ENCODE measurements at regions not wholly inside any gene's neighbourhood (a gene's known extent, or its start where the extent isn't known, plus 50 kb on each side); places are given as distances from the start of the nearest gene placed in this dataset.

DNA sequence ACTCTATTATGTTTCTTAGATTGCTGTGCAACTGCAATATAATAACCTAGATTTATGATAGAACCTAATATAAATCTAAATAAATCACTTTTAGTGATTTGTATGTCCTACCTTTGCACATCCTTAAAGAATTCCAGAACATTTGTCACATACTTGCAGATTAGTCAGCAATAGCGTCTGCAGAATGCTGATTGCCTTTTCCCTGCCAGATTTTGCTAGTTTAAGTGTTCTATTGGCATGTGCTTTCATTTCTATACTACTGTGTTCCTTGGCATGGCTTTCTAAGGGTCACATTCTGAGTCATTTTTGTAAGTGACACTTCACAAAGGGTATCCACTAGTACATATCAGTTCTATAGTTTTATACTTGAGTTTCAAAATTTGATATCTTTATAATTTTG is 303.1 kb upstream of the GIMD1 start:
- DNase-seq: no peak

DNA sequence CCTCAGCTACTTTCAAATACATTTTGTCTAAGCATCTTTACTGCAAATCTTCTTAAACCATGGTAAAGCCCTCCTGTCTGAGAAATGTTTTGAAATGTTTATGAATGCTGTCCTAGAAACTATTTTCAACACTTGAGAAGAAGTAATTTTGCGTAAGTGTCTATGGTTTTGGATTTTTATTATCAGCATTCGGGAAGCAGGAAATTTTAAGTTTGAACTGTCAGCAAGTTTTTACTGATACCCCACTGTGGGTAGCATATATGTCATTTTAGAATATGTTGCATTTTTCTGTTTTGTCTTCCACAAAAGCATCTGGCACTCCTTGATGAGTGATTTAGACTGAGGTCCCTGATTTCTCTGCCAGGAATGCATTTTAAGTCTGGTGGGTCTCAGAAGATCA is 302.4 kb upstream of the GIMD1 start:
- DNase-seq: no peak

DNA sequence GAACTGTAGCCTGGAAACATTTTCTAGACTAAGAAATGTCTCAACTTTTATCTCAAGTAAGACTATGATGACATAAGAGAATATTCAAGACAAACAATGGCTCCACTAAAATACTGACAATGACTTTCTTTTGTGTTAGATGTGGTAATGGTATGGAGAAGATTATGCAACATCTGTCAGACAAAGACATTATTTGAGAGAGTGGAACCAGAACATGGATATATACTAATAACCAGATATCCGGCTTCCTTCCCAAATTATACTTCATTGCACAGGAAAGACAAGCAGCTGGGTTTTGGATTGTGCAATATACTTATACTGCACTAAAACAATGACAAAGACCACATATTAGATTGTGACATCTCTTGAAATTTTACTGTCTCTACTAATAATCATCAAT is 290.8 kb upstream of the GIMD1 start:
- DNase-seq: no peak

DNA sequence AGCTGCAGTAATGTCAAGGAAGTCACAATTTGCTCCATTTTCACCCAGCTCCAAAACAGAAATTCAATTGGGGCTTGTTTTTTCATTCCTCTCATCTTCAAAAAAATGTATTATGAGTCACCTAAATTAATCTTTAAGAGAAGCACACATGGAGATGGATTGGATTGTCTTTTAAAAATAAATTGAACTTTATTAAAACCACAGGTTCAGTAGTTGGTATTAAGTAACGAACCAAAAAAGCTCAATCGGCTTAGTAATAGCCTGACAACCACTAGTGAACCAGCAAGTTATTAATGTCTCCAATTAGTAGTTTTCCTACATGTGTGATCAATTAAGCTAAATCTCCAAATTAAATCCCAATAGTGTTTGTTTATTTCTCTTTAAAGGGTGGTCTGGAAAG is 283.5 kb upstream of the GIMD1 start:
- no peak for DNase-seq

DNA sequence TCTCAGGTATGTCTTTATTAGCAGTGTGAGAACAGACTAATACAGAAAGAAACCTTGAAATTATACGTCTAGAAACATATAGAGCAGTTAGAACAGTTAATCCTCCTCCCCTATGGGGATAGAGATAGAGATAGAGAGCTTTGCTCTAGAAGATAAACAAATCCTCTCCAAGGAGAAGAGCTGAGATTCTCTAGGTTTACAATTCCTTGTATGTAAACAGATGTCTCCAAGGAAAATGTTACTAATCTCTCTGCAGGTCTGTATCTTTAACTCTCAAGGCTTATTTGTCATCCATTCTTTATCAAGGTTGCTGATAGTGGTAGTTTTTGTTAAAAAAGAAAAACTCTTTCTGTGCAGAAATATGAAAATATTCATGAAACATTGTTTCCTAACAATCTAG is 282.1 kb upstream of the GIMD1 start:
- DNase-seq: no peak

GRCh38 chr4:106647451-106647850 is 278.9 kb upstream of the GIMD1 start:
- no peak for DNase-seq

GRCh38 chr4:106629268-106629625 is 260.7 kb upstream of the GIMD1 start:
- no peak for DNase-seq

DNA sequence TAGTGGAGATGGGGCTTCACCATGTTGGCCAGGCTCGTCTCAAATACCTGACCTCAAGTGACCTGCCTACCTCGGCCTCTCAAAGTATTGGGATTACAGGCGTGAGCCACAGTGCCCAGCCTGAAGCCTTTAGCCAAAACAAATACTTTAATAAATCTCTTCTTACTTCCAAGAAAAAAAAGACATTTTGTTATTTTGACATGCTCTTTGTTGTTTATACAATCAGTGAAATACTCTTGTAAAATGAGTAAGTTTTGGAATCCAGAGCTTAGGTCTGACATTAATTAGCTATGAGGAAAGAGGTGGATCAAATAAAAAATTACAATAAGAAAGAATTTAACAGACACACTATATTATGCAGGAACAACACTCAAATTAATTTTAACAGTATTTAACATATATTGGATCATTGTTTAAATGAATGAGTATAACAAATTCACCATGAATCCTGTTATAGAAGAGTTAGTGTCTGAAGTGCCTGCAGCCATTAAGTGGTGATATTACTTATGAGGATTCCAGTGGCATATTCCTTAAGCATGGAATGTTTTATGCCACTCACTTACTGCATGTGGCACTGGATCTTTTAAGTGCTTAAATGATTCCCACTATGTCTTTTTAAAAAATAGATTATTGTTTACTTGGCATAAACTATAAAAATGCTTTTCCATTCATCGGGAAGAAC is 260.1 kb upstream of the GIMD1 start:
- no peak for DNase-seq

DNA sequence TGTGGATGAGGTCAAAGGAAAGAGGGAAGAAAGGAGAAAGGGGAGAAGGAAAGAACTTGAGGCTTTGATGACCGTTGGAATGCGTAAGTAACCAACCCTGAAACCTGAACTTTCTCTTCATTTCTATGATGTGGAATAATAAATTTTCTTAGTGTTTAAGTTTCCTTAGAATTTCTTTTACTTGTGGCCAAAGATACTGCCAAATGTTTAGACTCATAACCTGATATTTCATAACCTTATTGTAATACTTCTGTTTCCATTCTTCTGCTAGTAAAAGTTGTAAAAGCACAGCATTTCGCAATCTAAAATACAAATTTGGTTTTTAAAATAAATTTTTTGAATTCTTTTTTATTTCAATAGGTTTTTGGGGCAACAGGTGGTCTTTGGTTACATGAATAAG is 258.5 kb upstream of the GIMD1 start:
- DNase-seq: no peak

DNA sequence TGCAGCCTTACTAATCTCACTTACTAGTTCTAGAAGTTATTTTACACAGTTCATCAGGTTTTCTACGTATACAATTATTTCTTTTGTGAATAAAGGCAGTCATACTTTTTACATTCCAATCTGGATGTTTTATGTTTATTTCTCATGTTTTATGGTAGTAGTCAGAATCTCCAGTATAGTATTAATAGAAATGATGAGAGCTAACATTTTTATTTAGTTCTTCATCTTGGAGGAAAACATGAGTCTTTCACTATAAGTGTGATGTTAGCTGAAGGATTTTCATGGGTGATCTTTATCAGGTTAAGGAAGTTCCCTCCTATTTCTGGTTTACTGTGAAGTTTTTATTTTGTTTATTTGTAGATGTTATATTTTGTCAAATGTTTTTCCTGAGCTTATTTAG is 256.1 kb upstream of the GIMD1 start:
- DNase-seq: no peak

DNA sequence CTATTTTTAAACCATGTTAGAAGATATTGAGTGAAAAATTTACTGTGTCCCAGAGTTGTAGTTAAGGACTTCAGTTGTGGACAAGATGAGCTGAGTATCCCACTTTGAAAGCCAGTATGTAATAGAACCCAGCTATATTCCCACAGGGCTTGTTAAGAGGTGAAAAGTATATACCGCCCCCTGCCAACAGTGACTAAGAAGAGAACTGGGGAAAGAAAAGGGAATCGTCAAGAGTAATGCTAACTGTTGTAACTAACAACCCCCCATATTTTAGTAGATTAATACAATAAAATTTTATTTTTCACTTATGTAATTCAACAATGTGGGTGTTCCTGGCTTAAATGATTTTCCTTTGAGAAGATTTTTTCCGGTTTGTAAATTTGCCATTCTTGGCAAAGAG is 250.4 kb upstream of the GIMD1 start:
- no peak for DNase-seq

DNA sequence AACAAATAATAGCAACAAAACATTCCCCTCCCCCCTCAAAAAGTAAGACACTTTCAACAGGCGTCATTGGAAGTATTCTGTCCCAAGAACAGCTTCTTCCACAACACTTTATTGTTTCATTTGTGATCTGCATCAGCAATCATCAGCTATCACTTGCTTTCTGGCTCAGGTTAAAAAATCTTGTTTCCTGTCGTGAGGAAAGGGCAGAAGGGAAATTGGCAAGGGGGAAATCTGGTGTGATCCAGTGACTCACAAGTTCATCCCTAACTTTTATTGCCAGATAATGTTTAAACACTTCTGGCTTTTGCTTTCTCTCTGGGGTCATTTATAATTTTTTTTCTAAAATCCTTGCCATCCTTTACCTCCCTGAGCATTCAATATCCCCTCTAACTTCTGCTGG is 247.4 kb upstream of the GIMD1 start:
- no peak for DNase-seq

- DNase-seq: no peak
Measured at GRCh38 chr4:106615410-106615945, 246.9 kb upstream of the GIMD1 start.

DNA sequence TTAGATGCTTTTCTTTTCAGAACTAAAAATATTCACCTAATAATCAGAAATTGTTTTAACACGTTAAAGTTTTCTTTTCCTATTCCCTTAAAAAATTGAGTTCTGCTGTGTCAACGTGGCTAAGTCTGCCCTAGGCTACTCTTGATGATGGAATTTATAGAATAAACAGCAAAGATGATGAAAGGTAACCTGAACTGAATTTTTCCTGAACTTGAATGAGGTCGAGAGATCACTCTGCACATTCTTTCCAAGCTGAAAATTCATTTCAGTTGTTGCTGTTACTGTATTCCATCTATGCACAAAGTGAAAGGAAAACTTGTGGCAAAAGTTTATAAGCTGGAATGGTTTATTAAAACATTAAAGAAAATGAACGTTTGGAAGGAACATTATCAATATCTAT is 245.9 kb upstream of the GIMD1 start:
- DNase-seq: no peak

GRCh38 chr4:106609917-106610316 is 241.3 kb upstream of the GIMD1 start:
- no peak for DNase-seq

GRCh38 chr4:106607558-106607957 is 239.0 kb upstream of the GIMD1 start:
- no peak for DNase-seq

GRCh38 chr4:106604319-106605051 is 235.9 kb upstream of the GIMD1 start:
- DNase-seq: no peak

- DNase-seq: no peak
Measured at GRCh38 chr4:106603471-106603870, 234.9 kb upstream of the GIMD1 start.

DNA sequence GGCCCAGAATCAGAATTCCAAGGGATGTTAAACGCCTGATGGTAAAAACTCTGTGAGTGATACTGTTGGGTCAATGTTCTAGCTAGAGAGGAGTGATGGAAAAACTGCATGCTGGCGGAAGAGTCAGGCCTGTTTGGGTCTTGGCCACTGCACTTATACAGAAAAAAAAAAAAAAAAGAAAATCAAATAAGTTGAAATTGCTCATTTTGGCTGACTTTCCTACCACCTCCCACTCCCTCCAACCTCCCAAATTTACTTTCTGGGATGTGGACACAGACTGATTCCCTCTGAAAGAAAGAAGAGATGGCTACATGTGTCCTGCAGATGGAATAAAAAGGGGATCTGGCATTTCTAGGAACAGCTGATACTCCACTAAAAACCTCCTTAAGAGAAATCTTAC is 234.1 kb upstream of the GIMD1 start:
- DNase-seq: no peak

- DNase-seq: no peak
Measured at GRCh38 chr4:106601519-106601918, 232.9 kb upstream of the GIMD1 start.

- no peak for DNase-seq
Measured at GRCh38 chr4:106595906-106596305, 227.3 kb upstream of the GIMD1 start.

DNA sequence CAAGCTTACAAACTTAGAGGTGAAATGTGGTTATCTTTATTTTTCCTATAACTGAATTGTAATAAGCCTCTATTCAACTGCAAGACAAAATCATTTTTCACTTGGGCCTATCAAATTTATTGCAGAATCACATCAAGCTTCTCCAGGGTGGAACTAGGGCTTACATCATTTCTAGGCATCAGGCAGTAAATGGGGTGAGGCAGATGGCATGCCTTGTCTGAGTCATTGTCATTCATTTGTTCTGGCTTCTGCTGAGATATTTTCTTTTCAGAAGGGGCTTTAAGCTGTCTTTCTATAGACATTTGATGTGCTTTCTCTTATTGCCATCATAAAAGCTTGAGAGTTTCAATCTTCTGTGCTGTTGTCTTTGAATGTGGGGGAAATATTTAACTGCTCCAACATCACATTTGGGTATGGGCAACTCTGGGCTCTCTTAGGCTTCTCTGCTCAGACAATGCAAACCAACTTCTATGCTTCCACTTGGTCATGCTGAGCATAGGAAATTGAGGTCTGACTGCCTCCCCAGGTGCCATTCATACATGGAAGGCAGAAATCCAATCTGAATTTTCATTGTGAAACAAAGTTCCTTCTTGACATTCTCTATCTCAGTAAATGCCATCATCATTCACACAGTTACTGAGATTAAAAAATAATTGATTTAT is 225.8 kb upstream of the GIMD1 start:
- no peak for DNase-seq

DNA sequence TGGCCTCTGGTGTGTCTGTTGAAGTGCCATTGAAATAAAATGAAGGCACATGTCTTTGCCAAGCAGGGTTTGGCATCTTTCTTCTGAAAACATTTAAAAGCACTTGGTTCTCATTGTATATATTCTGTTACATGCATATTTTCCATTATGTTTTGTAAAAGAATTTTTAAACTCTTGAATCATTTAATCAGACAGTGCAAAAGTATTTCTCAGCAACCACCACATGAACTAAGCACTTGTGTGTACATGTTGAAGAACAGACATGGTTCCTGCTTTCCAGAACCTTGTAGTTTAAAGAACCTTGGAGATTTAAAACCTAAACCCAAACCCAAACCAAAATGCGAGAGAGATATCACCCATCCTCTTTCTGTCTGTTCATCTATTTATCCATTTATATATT is 220.3 kb upstream of the GIMD1 start:
- no peak for DNase-seq

- no peak for DNase-seq
Measured at GRCh38 chr4:106587558-106587957, 219.0 kb upstream of the GIMD1 start.
